GM19438 (cell line): ENCODE measurements at regions not wholly inside any gene's neighbourhood (a gene's known extent, or its start where the extent isn't known, plus 50 kb on each side); places are given as distances from the start of the nearest gene placed in this dataset.
"Not testable (repeated sequence)": the region's sequence is repeated elsewhere in the genome, so short reads cannot be mapped to it uniquely, and the experiment has no call there.

ENCODE experiments used
- ATAC-seq: cut with Tn5 transposase; IDR thresholded peaks from one replicate; pipeline ENCODE4 v1.9.1; 2021; ENCODE audit warnings: low read depth; ENCODE audit not compliant: unreplicated experiment

DNA sequence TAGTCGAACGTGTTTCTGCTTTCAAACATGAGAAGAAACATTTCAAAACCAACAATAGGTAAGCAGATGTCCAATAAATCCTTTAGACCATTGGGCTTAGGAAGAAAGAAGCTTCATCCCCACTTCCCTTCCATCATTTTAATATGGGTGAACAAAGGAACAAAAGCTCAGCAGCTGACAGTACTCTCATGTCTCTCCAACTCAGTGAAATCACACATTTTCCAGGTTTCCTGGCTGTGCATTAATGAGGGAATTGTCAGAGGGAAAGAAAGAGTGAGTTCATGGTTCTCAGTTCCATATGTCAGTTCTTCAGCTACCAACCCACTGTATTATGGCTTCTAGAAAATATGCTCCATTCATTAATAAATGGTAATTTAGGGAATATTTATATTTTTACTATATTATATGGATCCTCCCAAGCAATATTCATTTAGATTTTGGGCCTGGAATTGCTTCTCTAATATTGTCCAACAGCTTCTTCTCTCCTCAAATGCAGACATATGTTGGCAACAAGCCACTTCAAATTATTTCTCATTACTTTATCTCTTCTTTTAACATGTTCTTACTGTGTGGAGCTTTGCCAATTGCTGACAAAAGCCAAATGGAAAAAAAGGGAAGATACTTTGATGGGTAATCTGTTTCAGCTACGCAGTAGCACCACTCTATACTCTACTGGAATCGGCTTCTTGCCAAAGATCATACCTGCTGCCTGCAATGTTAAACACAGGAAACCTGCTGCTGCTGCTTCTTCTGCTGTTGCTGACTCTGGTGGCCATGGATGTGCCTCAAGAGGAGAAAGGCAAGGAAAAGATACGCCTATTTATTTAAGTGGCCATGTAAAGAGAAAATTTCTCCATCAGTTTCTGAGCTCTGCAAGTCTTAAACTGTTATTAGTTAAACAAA, 1757.6 kb downstream of the ARAP2 start:
- ATAC-seq, result no peak

DNA sequence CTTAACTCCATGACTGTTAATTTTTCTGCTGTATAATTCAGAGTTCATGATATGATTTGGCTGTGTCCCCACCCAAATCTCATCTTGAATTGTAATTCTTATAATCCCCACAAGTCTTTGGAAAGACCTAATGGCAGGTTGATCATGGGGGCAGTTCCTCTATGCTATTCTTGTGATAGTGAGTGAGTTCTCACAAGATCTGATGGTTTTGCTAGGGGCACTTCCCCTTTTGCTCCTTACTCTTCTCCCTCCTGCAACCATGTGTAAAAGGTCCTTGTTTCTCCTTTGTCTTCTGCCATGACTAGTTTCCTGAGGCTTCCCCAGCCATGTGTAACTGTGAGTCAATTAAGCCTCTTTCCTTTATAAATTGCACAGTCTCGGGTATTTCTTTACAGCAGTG, 1751.9 kb downstream of the ARAP2 start:
- ATAC-seq, result no peak

DNA sequence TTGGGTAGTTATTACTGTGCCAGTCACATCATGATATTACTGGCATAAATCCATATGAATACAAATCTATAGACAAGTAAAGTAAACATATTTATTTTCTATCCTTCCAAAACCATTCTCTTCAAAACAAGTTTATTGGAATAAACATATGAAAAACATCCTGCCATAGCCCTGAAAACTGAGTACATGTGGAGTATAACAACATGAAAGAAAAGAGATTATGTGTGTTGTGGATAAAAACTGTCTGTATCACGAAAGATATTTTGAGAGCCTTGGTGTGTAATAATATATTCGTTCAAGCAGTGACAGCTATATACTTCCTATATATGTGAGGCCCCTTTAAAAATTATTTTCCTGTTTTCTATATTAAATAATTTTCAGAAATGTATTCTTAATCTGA, 1742.2 kb downstream of the ARAP2 start:
- no peak for ATAC-seq

GRCh38 chr4:34504731-34505130, 1739.6 kb downstream of the ARAP2 start:
- ATAC-seq, result not testable (repeated sequence)

- ATAC-seq, result not testable (repeated sequence)
These were observed 1737.7 kb downstream of the ARAP2 start for GRCh38 chr4:34506511-34507092.

DNA sequence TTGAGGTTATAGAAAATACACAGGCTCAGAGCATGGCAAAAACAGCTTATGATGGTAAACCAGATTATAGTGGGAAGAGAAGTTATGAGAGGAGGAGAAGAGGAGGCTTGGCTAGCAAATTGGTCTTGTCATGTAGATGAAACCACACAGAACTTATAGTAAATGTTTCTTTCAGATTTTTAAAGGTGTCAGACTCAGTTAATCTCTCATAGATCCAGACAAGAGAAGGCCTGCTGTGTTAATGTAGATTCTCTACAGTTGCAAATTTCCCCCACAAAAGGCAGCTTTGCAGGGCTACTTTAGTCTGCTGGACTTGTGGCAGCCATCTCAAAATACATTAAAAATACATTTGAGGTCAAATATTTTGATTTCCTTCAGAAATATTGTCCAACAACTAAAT, 1731.7 kb downstream of the ARAP2 start:
- ATAC-seq, result no peak

GRCh38 chr4:34516524-34516923, 1727.8 kb downstream of the ARAP2 start:
- no peak for ATAC-seq

GRCh38 chr4:34534916-34535315, 1709.4 kb downstream of the ARAP2 start:
- ATAC-seq, result no peak

DNA sequence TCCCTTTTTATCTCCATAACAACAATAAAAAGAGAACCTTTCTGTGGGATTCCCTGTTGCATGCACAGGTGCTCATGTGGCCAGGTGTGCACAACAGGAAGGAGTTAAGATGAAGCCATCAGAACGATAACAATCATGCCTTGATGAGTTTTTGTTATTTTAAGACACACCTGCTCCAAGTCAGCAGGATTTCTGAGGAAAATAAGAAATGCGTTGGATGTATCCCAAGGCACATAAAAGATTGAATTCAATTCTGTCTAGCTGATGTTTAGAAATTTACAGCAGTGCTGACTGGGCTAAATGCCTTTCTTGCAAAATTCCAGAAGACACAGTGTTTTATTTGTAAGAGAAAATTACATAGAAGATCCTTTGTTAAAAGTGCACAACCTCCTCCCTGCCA, 1678.2 kb downstream of the ARAP2 start:
- no peak for ATAC-seq

GRCh38 chr4:34572026-34572425, 1672.3 kb downstream of the ARAP2 start:
- no peak for ATAC-seq

- no peak for ATAC-seq
These were observed 1629.0 kb downstream of the ARAP2 start for GRCh38 chr4:34615315-34615714.

DNA sequence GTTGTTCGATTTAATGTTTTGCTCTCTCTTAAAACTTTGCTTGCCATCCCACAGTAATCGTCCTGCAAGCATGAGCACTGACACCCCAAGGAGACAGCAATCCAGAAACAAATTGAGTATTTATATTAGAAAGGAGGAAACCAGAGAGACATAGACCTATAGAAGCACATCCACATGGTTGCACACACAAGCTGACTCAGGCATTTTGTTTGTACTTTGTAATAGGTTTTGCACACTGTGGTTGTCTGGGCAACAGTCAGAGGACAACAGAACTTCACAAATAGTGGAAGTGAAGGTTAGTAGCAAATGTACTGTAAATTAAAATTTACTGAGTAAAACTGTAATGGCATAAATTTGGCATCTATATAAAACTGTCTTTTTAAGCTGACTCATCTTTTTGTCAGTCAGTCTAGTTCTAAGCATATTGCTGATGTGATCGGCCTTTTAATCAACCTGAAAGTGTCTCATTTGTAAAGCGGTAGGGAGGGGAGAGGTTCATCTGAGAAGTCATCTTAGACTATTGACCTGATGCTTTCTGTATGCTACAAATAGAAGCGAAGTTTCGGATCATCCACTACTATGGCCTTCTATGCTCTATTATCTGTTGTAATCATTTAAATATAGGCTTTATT, 1624.7 kb downstream of the ARAP2 start:
- ATAC-seq, result no peak

- no peak for ATAC-seq
These were observed 1615.8 kb downstream of the ARAP2 start for GRCh38 chr4:34628471-34628870.

GRCh38 chr4:34629451-34629850, 1614.9 kb downstream of the ARAP2 start:
- no peak for ATAC-seq

DNA sequence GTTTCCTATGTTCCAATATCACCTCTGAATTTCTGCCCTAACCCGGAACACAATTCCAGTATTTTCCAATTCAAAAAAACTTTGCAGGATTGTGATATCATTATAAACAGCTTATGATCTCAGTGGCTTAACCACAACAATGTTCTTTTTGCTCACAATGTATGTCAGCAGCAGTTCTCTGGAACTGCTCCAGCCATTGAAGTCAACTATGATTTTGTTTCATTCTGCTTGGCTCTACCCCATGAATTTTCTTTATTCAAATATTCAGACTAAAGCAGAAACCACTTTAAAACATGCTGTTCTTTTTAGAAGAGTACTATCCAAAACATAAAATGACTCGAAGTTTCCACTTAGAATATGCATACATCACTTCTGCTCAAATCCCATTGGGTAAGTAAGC, 1611.1 kb downstream of the ARAP2 start:
- ATAC-seq, result no peak

DNA sequence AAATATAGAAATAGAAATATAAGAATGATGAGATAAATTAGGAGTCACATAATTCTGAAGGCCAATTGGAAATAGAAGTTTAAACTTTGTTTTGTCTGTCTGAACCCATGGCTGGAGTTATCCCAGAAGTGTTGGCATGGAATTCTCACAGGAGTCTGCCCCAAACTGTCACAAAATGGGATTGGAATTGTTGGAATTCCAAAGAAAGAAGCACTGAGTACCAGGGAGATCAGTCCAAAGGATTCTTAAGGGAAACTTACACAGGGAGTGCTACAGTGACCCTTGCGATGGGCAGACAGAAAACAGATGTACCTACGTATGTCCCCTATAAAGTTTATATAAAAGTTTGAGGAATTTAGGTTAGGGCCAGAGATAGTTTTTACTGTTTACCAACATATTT, 1607.7 kb downstream of the ARAP2 start:
- ATAC-seq, result no peak

GRCh38 chr4:34643476-34643875, 1600.8 kb downstream of the ARAP2 start:
- no peak for ATAC-seq

GRCh38 chr4:34644579-34645115, 1599.7 kb downstream of the ARAP2 start:
- ATAC-seq, result no peak

GRCh38 chr4:34649716-34650115, 1594.6 kb downstream of the ARAP2 start:
- ATAC-seq, result no peak

- ATAC-seq, result no peak
These were observed 1580.3 kb downstream of the ARAP2 start for GRCh38 chr4:34664051-34664450.

GRCh38 chr4:34676400-34676799, 1567.9 kb downstream of the ARAP2 start:
- no peak for ATAC-seq
